Neural progenitor cell (in vitro differentiated cells): ENCODE measurements at regions not wholly inside any gene's neighbourhood (a gene's known extent, or its start where the extent isn't known, plus 50 kb on each side); places are given as distances from the start of the nearest gene placed in this dataset.

Experiments used
- CTCF ChIP-seq: fragments of 200-600 bp; sonication (generic); IDR thresholded peaks from 2 replicates; pipeline ENCODE4 v1.5.1; 2017; ENCODE audit warnings: antibody characterized with exemption, mild to moderate bottlenecking
- EZH2 ChIP-seq: fragments of 200-600 bp; sonication (generic); IDR thresholded peaks from 2 replicates; pipeline ENCODE4 v1.6.1; 2017; ENCODE audit warnings: antibody characterized with exemption, mild to moderate bottlenecking, moderate library complexity

DNA sequence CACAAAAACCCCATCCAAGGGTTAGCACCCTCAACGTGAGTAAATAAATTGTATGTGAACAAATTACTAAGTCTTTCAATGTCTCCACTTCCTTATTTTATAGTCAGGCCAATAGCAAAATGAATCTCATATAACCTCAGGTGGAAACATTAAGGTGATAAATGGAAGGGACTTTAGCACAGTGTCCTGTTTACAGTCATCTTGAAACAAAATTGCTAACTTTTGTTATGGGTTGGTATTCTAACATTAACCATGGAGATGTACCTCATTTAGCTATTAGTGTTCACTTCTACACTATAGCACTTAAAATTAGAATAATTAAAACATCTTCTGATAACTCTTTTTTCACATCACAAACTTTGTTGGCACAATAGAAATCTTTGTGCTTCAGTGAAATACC is 255.8 kb upstream of the CNTNAP2 start:
- TF ChIP-seq CTCF = no peak
- TF ChIP-seq EZH2 = no peak
